AG20443 (cell line): ENCODE measurements at regions not wholly inside any gene's neighbourhood (a gene's known extent, or its start where the extent isn't known, plus 50 kb on each side); places are given as distances from the start of the nearest gene placed in this dataset.
A peak's percentile ranks its signal among the peaks of the same experiment; 100 is the strongest.

ENCODE experiments used
- DNase-seq: peaks from one replicate; pipeline ENCODE4 v3.0.0; 2012; ENCODE audit warnings: low spot score, mixed read lengths

DNA sequence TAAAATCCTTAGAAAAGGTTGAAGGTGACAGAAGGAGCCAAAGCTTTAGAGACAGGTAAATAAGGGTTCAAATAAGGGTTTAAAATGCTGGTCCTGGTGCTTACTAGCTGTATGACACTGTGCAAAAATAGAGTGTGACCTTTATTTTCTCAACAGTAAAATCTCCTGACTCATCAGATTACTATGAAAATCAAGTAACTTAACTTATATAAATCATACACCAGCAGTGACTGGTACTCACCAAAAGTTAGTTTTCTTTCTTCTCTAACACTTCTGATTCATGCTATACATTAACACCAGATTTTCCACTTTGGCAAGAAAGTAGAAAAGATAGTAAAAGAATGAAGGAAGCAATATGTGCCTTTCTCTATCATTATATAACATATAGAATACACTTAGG lies 205.9 kb upstream of the GBE1 start:
- no peak for DNase-seq

GRCh38 chr3:81965696-81966095 lies 204.3 kb upstream of the GBE1 start:
- no peak for DNase-seq

DNA sequence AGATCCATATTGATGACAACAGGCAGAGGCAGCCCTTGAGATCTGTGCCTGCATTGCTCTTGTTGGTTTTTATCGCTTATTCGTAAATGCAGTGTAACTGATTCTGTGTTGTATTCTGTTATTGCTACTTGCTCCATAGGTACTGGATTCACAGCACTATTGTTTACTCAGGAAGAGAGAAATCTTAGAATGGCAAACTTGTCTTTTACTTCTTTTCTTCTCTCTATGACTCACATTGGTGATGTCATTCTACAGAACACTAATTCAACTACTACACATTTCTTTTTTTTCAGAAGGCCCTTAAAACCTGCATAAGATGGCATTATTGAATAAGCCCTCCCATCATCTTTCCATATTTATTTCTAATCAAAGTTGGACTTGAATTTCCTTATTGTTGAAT lies 201.0 kb upstream of the GBE1 start:
- no peak for DNase-seq

- DNase-seq, result peak; percentile 19
These were observed 197.7 kb upstream of the GBE1 start for GRCh38 chr3:81958972-81959640.

GRCh38 chr3:81955878-81956277 lies 194.4 kb upstream of the GBE1 start:
- no peak for DNase-seq

- no peak for DNase-seq
These were observed 191.7 kb upstream of the GBE1 start for GRCh38 chr3:81953111-81953510.

- no peak for DNase-seq
These were observed 190.7 kb upstream of the GBE1 start for GRCh38 chr3:81952141-81952540.

GRCh38 chr3:81951636-81952035 lies 190.2 kb upstream of the GBE1 start:
- DNase-seq, result no peak

GRCh38 chr3:81951106-81951505 lies 189.7 kb upstream of the GBE1 start:
- no peak for DNase-seq

- no peak for DNase-seq
These were observed 185.9 kb upstream of the GBE1 start for GRCh38 chr3:81947359-81947758.

GRCh38 chr3:81938681-81939080 lies 177.2 kb upstream of the GBE1 start:
- no peak for DNase-seq

DNA sequence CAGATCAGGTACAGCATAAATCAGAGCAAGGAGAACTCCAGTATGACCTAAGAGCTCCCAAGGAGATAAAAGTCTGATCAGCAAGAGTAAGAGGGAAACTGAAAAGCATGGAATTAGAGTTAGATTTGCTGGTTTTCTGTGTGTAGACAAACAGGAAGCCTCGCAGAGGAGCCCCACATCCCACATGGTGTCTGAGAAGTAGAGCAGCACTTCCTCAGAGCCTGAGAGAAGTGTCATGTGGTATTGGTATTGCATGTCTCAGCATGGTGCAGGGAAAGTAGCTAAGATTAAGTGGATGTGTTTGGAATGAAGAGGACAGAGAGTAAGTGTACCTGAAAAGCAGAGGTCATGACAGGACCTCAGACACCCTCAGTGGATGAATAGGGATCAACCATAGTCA lies 175.4 kb upstream of the GBE1 start:
- DNase-seq, result no peak

DNA sequence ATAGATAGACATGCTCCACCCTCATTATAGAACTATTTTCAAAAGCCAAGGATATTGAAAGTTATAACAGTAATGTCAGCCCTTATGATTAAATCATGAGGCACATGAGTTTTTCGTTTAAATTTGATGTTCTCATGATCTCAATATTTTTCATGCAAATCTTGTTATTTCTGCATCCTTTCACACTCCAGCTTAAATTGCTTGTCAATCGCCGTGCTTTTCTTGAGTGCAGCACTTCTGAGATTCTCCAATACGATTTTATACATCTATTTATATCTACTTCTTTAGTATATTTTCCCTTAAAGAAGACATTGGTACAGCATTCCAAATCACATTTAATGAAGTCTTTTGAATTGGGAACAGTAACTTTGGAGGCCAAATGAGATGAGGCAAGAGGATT lies 171.2 kb upstream of the GBE1 start:
- DNase-seq, result no peak

DNA sequence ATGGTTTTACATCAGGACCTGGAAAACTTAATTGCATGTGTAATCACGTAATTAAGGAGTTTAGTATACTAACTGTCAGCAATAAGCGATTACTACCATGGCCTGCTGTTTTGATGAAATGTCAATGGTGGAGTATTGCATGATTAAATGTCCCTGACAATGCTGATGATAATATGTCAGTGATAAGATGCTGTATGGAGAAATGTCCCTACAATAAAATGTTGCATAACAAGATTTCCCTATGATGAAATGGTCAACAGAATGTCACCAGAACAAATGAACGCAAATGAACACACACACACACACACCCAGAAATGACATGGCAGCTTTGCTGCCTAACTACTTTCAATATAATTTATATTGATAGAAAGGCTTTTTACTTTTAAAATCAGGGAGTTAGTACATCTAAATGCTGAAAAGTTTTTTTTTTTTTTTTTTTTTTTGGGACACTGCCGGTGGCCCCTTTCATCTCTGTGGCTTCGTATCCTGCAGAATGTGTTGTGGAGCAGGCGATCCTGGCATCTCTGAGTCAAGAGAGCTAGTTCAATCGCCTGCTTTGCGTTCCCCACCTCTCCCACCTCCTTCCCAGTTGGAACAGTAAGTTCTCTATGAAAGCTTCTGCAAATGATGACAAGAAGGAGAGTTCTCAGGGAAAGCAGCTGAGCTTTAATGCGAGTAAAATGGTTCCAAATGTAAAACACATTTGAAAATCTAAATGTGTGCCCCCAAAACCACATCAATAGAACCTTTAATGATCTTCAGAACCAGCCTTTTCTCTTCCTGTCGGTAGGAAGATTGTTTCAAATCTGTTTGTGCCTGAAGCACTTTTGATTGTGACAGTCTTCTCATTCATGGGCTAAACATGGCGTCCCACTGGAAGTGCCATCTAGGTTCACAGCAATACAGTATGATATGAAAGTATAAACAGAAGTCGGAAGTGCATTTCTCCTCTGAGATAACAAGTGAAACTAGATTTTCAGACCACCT lies 170.1 kb upstream of the GBE1 start:
- DNase-seq, result no peak

DNA sequence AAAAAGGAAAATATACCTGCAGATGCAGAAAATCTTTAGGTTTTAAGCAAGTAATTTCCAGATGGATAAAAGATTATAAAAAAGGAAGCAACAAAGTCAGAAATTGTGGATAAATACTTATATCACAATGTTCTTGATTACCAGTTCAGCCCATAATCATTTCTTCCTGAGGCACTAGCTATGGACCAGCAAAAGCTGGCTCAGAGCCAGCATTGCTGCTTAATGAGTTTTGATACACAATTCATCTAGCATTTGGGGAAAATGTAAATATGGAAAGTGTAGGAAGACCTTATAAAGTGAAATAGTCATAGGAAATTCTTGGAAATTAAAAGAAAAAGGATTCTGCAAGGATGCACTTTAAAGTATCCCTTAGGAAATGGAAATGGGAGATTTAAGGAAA lies 168.3 kb upstream of the GBE1 start:
- DNase-seq, result no peak

DNA sequence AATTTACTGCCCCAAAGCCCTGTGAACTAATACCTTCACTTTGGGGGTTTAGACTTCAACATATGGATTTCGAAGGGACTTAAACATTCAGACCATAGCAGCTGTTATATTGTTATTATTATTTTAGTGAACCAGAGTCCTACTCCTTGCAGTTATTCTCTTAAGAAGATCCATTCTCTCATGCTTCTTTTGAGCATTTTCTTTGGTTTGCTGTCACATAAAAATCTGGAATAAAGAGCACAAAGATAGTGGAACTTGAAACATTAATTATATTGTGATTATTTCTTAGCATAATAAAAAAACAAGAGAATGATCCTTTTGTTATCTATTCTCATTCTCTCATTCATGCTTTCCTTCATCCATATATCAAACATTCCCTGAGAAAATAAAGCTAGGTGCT lies 166.4 kb upstream of the GBE1 start:
- DNase-seq, result no peak

GRCh38 chr3:81925385-81925784 lies 163.9 kb upstream of the GBE1 start:
- DNase-seq, result no peak

DNA sequence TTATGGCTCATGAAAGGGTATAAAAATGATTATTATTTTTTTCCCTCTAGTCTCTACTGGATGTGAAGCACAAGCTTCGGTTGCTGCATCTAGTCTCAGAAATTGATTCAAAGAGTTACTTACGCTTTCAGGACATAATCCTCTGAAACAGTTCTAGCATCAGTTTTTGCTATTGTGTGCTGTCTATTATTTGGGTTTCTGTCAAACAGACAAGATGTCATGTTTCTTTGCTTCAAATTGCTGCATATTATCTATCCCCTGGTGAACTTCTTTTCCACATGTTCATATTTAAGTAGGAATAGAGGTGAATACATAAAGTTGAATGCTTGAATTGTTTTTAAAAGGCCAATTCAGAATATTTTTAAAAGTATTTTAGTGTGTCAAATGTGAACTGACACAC lies 161.6 kb upstream of the GBE1 start:
- no peak for DNase-seq

DNA sequence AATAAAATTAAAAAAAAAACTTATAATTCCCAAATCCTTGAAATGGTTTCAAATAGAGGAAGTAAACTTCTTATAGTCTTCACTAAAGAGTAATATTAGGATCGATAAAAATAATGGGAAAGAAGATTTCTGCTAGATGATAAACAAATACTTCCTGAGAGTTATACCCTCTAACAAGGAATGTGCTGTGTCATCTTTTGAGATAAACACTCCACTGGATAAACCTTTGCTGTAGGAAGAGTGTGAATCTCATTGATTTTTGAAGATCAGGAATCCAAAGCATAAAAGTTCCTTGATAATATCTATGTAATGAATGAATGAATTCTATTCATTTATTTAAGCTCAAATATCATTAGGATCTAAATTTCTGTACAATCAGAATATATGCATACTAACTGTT lies 161.0 kb upstream of the GBE1 start:
- DNase-seq, result no peak

GRCh38 chr3:81920816-81921215 lies 159.4 kb upstream of the GBE1 start:
- DNase-seq, result no peak

GRCh38 chr3:81916890-81917289 lies 155.4 kb upstream of the GBE1 start:
- DNase-seq, result no peak

GRCh38 chr3:81913886-81914663 lies 152.6 kb upstream of the GBE1 start:
- no peak for DNase-seq

DNA sequence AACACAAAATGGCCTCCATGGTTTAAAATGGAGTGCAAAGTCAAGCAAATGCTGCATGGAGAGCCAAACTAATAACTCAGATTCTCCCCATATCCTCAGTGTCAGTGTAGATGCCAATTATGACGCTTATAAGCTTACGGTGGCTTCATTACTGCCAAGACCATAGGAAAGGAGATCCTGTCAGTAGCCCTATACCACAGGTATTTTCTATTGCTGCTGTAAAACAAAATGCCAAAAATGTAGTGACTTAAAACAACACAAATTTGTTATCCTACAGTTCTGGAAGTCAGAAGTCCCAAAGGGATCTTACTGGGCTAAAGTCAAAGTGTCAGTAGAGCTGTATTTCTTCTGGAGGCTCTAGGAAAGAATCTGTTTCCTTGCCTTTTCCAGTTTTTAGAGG lies 149.8 kb upstream of the GBE1 start:
- DNase-seq, result no peak
